GM19240 (cell line): ENCODE measurements at regions not wholly inside any gene's neighbourhood (a gene's known extent, or its start where the extent isn't known, plus 50 kb on each side); places are given as distances from the start of the nearest gene placed in this dataset.

Experiments
- DNase-seq: peaks from one replicate; pipeline ENCODE4 v3.0.0; 2011; ENCODE audit warnings: low spot score; ENCODE audit not compliant: insufficient read length

- DNase-seq, result no peak
These were observed 727.2 kb upstream of the RBFOX1 start for GRCh38 chr16:6605490-6605889.

- no peak for DNase-seq
These were observed 728.8 kb upstream of the RBFOX1 start for GRCh38 chr16:6603780-6604325.

GRCh38 chr16:6602405-6602804 lies 730.2 kb upstream of the RBFOX1 start:
- no peak for DNase-seq

GRCh38 chr16:6600167-6600566 lies 732.5 kb upstream of the RBFOX1 start:
- no peak for DNase-seq

- DNase-seq, result no peak
These were observed 738.8 kb upstream of the RBFOX1 start for GRCh38 chr16:6593799-6594198.

GRCh38 chr16:6576606-6577005 lies 756.0 kb upstream of the RBFOX1 start:
- no peak for DNase-seq

GRCh38 chr16:6576113-6576512 lies 756.5 kb upstream of the RBFOX1 start:
- no peak for DNase-seq

- no peak for DNase-seq
These were observed 758.5 kb upstream of the RBFOX1 start for GRCh38 chr16:6574146-6574545.

GRCh38 chr16:6573577-6573976 lies 759.1 kb upstream of the RBFOX1 start:
- no peak for DNase-seq

- no peak for DNase-seq
These were observed 761.6 kb upstream of the RBFOX1 start for GRCh38 chr16:6571044-6571443.

- DNase-seq, result no peak
These were observed 762.1 kb upstream of the RBFOX1 start for GRCh38 chr16:6570530-6570929.

- DNase-seq, result no peak
These were observed 769.7 kb upstream of the RBFOX1 start for GRCh38 chr16:6562986-6563385.

GRCh38 chr16:6560306-6561100 lies 772.1 kb upstream of the RBFOX1 start:
- DNase-seq, result no peak

GRCh38 chr16:6558661-6559060 lies 774.0 kb upstream of the RBFOX1 start:
- no peak for DNase-seq

- DNase-seq, result no peak
These were observed 774.5 kb upstream of the RBFOX1 start for GRCh38 chr16:6558126-6558525.

GRCh38 chr16:6557353-6558023 lies 775.2 kb upstream of the RBFOX1 start:
- no peak for DNase-seq

- DNase-seq, result no peak
These were observed 783.2 kb upstream of the RBFOX1 start for GRCh38 chr16:6549415-6549814.

GRCh38 chr16:6548507-6548906 lies 784.1 kb upstream of the RBFOX1 start:
- DNase-seq, result no peak

GRCh38 chr16:6547131-6547530 lies 785.5 kb upstream of the RBFOX1 start:
- no peak for DNase-seq

- no peak for DNase-seq
These were observed 787.3 kb upstream of the RBFOX1 start for GRCh38 chr16:6545329-6545728.

GRCh38 chr16:6541267-6541666 lies 791.4 kb upstream of the RBFOX1 start:
- no peak for DNase-seq

GRCh38 chr16:6536411-6536810 lies 796.2 kb upstream of the RBFOX1 start:
- DNase-seq, result no peak

GRCh38 chr16:6531067-6531466 lies 801.6 kb upstream of the RBFOX1 start:
- no peak for DNase-seq
